Keratinocyte (primary cell): ENCODE measurements at regions not wholly inside any gene's neighbourhood (a gene's known extent, or its start where the extent isn't known, plus 50 kb on each side); places are given as distances from the start of the nearest gene placed in this dataset.

Experiments
- DNase-seq: peaks from one replicate; pipeline ENCODE4 v3.0.0-alpha.2; 2011; ENCODE audit warnings: low read depth, missing footprints, low spot score
- FAIRE-seq: peaks from 2 replicates; lab custom pipeline; 2011; peaks lifted over from hg19 to GRCh38; lab: Jason Lieb, UNC
- H2AFZ ChIP-seq: 2 replicates; pipeline ENCODE4 v1.6.0; 2012; ENCODE audit warnings: low read length, control low read depth, inconsistent platforms; ENCODE audit not compliant: control insufficient read depth
- H3K27ac ChIP-seq: 2 replicates; pipeline ENCODE4 v1.5.1; 2011; ENCODE audit warnings: low read length; ENCODE audit not compliant: control insufficient read depth, insufficient read depth
- H3K27me3 ChIP-seq: 3 replicates; pipeline ENCODE4 v1.6.0; 2011; ENCODE audit warnings: low read length; ENCODE audit not compliant: control insufficient read depth, insufficient read depth; ENCODE audit errors: extremely low read depth
- H3K36me3 ChIP-seq, 2 experiments: 2 replicates in 1 of 2; 3 replicates in 1 of 2; pipeline ENCODE4 v1.5.1; 2011; ENCODE audit warnings: low read length in 2 of 2, mild to moderate bottlenecking in 1 of 2; ENCODE audit not compliant: control insufficient read depth in 2 of 2, insufficient read depth in 2 of 2; ENCODE audit errors: extremely low read depth in 1 of 2
- H3K4me1 ChIP-seq: 3 replicates; pipeline ENCODE4 v1.5.1; 2011; ENCODE audit warnings: low read length; ENCODE audit not compliant: control insufficient read depth, insufficient read depth; ENCODE audit errors: extremely low read depth
- H3K4me2 ChIP-seq: 3 replicates; pipeline ENCODE4 v1.6.0; 2011; ENCODE audit warnings: low read depth, low read length; ENCODE audit not compliant: control insufficient read depth, insufficient read depth; ENCODE audit errors: extremely low read depth
- H3K4me3 ChIP-seq, 3 experiments: fragments of 200-600 bp in 1 of 3; sonication (generic) in 1 of 3; 2 replicates in 2 of 3; 3 replicates in 1 of 3; pipeline ENCODE4 v1.5.1; 2011 to 2016; ENCODE audit warnings: low read length in 3 of 3, mild to moderate bottlenecking in 3 of 3, control low read depth in 2 of 3, inconsistent platforms in 1 of 3, low read depth in 1 of 3, mixed read lengths in 1 of 3, mixed run types in 1 of 3, moderate library complexity in 1 of 3; ENCODE audit not compliant: control insufficient read depth in 2 of 3, insufficient read depth in 2 of 3; ENCODE audit errors: extremely low read depth in 1 of 3
- H3K79me2 ChIP-seq: 2 replicates; pipeline ENCODE4 v1.6.0; 2012; ENCODE audit warnings: low read length; ENCODE audit not compliant: control insufficient read depth, insufficient read depth
- H3K9ac ChIP-seq: 3 replicates; pipeline ENCODE4 v1.6.0; 2011; ENCODE audit warnings: low read length; ENCODE audit not compliant: control insufficient read depth, insufficient read depth; ENCODE audit errors: extremely low read depth
- H3K9me1 ChIP-seq: 3 replicates; pipeline ENCODE4 v1.6.0; 2011; ENCODE audit warnings: low read length; ENCODE audit not compliant: control insufficient read depth, insufficient read depth; ENCODE audit errors: extremely low read depth
- H3K9me3 ChIP-seq: 2 replicates; pipeline ENCODE4 v1.5.1; 2012; ENCODE audit warnings: low read depth, low read length; ENCODE audit not compliant: control insufficient read depth
- H4K20me1 ChIP-seq: 3 replicates; pipeline ENCODE4 v1.6.0; 2011; ENCODE audit warnings: low read length; ENCODE audit not compliant: control insufficient read depth, insufficient read depth; ENCODE audit errors: extremely low read depth
- EZH2 ChIP-seq: IDR thresholded peaks from one replicate; pipeline ENCODE4 v1.6.1; 2012; ENCODE audit warnings: inconsistent platforms, mild to moderate bottlenecking, low read length, moderate library complexity
- dilution Hi-C: fragments of 300-500 bp; cut with MboI; formaldehyde crosslinking; loops from one replicate; pipeline ENCODE4 v1.7.0; 2020; ENCODE audit warnings: low sequenced_read_pairs; ENCODE audit not compliant: extremely low pct_ligation_motif_present
- TF ChIP-seq, protein P1 (sequence below), 3 experiments: IDR thresholded peaks in 1 of 3; conservative IDR thresholded peaks in 1 of 3; optimal IDR thresholded peaks in 1 of 3; 2 replicates in 2 of 3; 3 replicates in 1 of 3; pipeline versions ENCODE3 to v1.5.1; 2011; ENCODE audit warnings: low read length in 3 of 3, mild to moderate bottlenecking in 3 of 3, moderate library complexity in 2 of 3, control low read depth in 1 of 3, inconsistent platforms in 1 of 3; ENCODE audit not compliant: insufficient read depth in 2 of 3; ENCODE audit errors: extremely low read depth in 1 of 3

DNA sequence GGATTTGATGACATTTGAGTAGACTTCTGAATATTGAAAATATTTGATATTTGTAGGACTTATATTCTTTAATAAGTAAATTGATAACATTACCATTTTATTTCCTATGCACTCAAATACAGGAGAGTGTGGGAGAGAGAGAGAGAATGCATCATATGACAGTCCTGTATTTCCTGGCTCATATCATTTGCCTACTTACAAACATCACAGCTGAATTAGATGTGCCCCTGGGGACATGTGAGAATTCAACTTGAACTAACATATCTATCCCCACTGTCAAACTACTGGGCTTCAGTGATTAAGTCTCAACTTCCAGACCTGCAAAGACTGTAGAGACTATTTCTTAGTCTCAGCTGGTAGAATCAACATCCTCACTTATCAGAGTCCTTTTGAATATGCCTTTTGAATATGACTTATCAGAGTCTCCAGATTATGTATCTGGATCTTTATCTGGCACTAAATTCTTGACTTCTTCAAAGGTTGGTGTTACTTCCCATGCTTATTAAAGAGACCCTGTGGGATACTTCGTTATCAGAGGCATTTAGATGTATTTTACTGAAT is 75.5 kb downstream of the PABPC4L start:
- Histone ChIP-seq H3K27ac (no peak overlapping the region), H3K36me3 (no peaks in the 10 kb centered on the region), H2AFZ (no peak overlapping the region), H3K4me1 (no peaks in the 10 kb centered on the region), H3K4me2 (no peak overlapping the region), H3K79me2 (no peaks in the 10 kb centered on the region), H4K20me1 (peaks cover 2% of the 10 kb centered on the region), H3K9me3 (no peaks in the 10 kb centered on the region), H3K4me3 (no peak overlapping the region), H3K9ac (no peak overlapping the region), H3K27me3 (no peaks in the 10 kb centered on the region), H3K9me1 (no peaks in the 10 kb centered on the region)
- TF ChIP-seq, protein P1, sequence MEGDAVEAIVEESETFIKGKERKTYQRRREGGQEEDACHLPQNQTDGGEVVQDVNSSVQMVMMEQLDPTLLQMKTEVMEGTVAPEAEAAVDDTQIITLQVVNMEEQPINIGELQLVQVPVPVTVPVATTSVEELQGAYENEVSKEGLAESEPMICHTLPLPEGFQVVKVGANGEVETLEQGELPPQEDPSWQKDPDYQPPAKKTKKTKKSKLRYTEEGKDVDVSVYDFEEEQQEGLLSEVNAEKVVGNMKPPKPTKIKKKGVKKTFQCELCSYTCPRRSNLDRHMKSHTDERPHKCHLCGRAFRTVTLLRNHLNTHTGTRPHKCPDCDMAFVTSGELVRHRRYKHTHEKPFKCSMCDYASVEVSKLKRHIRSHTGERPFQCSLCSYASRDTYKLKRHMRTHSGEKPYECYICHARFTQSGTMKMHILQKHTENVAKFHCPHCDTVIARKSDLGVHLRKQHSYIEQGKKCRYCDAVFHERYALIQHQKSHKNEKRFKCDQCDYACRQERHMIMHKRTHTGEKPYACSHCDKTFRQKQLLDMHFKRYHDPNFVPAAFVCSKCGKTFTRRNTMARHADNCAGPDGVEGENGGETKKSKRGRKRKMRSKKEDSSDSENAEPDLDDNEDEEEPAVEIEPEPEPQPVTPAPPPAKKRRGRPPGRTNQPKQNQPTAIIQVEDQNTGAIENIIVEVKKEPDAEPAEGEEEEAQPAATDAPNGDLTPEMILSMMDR (optimal IDR thresholded peaks at IDR 0.05 in 1 of 3, IDR thresholded peaks at IDR 0.05 in 1 of 3, conservative IDR thresholded peaks at IDR 0.05 in 1 of 3; ENCODE audit: extremely low read depth in 1 of 3, insufficient read depth in 2 of 3, low read length in 3 of 3): no peak
- TF ChIP-seq EZH2: no peak
- DNase-seq (no peak), FAIRE-seq (no peak)
- dilution Hi-C loops: no loop called here

DNA sequence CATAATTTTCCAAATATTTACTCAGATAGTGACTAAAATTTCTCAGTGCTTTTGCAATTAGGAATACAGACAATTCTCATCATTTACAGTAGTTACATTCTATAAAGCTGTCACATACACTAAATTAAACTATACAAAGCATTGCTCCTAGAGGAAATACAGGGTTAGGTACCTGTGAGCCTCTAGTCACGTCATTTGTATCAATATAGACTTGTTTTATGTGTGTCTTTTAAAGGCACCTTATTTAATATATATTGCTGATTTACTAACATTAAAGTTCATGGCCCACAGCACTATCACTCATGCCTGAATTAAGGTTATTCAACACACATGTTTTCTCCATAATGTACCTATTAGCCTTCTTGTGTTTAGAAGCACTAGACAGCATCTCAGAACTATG is 78.7 kb downstream of the PABPC4L start:
- no peak for FAIRE-seq
- DNase-seq: no peak
- H3K4me3 ChIP-seq: no peak overlapping the region
- TF ChIP-seq, protein P1 (optimal IDR thresholded peaks at IDR 0.05 in 1 of 3, IDR thresholded peaks at IDR 0.05 in 1 of 3, conservative IDR thresholded peaks at IDR 0.05 in 1 of 3; ENCODE audit: extremely low read depth in 1 of 3, insufficient read depth in 2 of 3, low read length in 3 of 3): no peak
- TF ChIP-seq EZH2: no peak
- no peaks in the 10 kb centered on the region for H3K79me2 ChIP-seq
- no peak overlapping the region for H3K27ac ChIP-seq
- no peak overlapping the region for H2AFZ ChIP-seq
- no peaks in the 10 kb centered on the region for H3K9me1 ChIP-seq
- no peaks in the 10 kb centered on the region for H3K4me1 ChIP-seq
- no peak overlapping the region for H3K4me2 ChIP-seq
- dilution Hi-C loops: no loop called here
- H3K27me3 ChIP-seq: no peaks in the 10 kb centered on the region
- H3K9ac ChIP-seq: no peak overlapping the region
- peaks cover 2% of the 10 kb centered on the region for H4K20me1 ChIP-seq
- no peaks in the 10 kb centered on the region for H3K9me3 ChIP-seq
- H3K36me3 ChIP-seq: no peaks in the 10 kb centered on the region
